Ovary (tissue), 3 donors: ENCODE measurements at regions not wholly inside any gene's neighbourhood (a gene's known extent, or its start where the extent isn't known, plus 50 kb on each side); places are given as distances from the start of the nearest gene placed in this dataset.

Experiments
- CTCF ChIP-seq, 3 donors: fragments of 450-650 bp in 2 of 3; fragments of 200-600 bp in 1 of 3; IDR thresholded peaks; one replicate each; pipeline versions ENCODE4 v1.5.1 to v1.8.0; 2016 to 2022; ENCODE audit warnings: antibody characterized with exemption in 3 of 3, mild to moderate bottlenecking in 1 of 3
- EP300 ChIP-seq: sonication (generic); formaldehyde crosslinking; IDR thresholded peaks from one replicate; pipeline ENCODE4 v1.6.1; 2017; ENCODE audit warnings: antibody characterized with exemption
- POLR2A ChIP-seq: fragments of 450-650 bp; IDR thresholded peaks from one replicate; pipeline ENCODE4 v1.6.1; 2017; ENCODE audit warnings: antibody characterized with exemption, mild to moderate bottlenecking, moderate library complexity
- donor health status: DM: no; HTN: no; CAD: no.

DNA sequence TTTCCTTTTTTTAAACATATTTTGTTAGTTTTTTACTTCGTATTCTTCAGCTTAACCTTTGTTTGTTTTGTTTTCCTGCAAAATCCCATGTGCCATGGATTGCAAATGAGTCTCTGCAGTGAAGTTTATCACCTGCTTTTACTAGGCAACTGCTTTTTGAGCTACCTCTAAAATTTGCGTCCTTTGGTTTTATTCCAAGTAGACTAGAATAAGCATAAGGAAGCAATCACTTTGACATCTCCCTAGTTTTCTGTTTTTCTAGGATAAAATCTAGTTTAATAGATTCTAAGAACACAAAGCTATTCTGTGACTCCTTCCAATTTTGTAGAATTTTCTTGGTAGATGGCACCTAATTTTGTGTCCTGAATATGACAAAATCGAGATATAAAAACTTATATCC lies 1059.2 kb downstream of the OTOL1 start:
- TF ChIP-seq CTCF (IDR thresholded peaks at IDR 0.05): no peak
- no peak for TF ChIP-seq POLR2A
- no peak for TF ChIP-seq EP300
